ENCODE measurements at regions not wholly inside any gene's neighbourhood (a gene's known extent, or its start where the extent isn't known, plus 50 kb on each side); places are given as distances from the start of the nearest gene placed in this dataset.
"Not testable (repeated sequence)": the region's sequence is repeated elsewhere in the genome, so short reads cannot be mapped to it uniquely, and the experiment has no call there.

GRCh38 chrX:40792433-40792832, 57.1 kb upstream of the MED14 start (continued):
- TF ChIP-seq NANOG (IDR thresholded peaks at IDR 0.05; ENCODE audit: insufficient read depth, low read depth, low read length, poor library complexity, severe bottlenecking) = no peak
- TF ChIP-seq CBX5 (IDR thresholded peaks at IDR 0.05; ENCODE audit: low read depth, low read length) = no peak
- no peak for TF ChIP-seq SIRT6 (IDR thresholded peaks at IDR 0.05; ENCODE audit: low read length)

- H3K4me2 ChIP-seq (ENCODE audit: insufficient read depth in 1 of 2, low read depth in 2 of 2, low read length in 2 of 2); H3K36me3 ChIP-seq (ENCODE audit: control insufficient read depth in 2 of 4, insufficient read depth in 4 of 4, low read length in 3 of 4); H3K4ac ChIP-seq (replicated peaks; ENCODE audit: insufficient read length, low read depth, low read length); H2BK120ac ChIP-seq (replicated peaks; ENCODE audit: low read depth, low read length); H4K8ac ChIP-seq (ENCODE audit: extremely low read depth, insufficient read depth, low read length); H3K56ac ChIP-seq (replicated peaks; ENCODE audit: insufficient read length, low read depth, low read length); H3K4me3 ChIP-seq (ENCODE audit: extremely low read depth in 1 of 4, insufficient read depth in 2 of 4, low read depth in 3 of 4, low read length in 4 of 4); H4K91ac ChIP-seq (replicated peaks; ENCODE audit: insufficient read length, low read length); H3K9me3 ChIP-seq (ENCODE audit: insufficient read depth in 2 of 2, low read depth in 1 of 2, low read length in 1 of 2); H3K27ac ChIP-seq (ENCODE audit: low read depth, low read length); DNase-seq (ENCODE audit: low read depth in 1 of 2, low spot score in 2 of 2); H3K14ac ChIP-seq (ENCODE audit: insufficient read length); H2AFZ ChIP-seq (ENCODE audit: low read length); H3K23me2 ChIP-seq (ENCODE audit: low read depth, low read length); H3K79me2 ChIP-seq (ENCODE audit: control insufficient read depth in 1 of 2, insufficient read depth in 2 of 2, low read length in 2 of 2); H3K9ac ChIP-seq (replicated peaks in 1 of 4; ENCODE audit: extremely low read depth in 1 of 4, low read depth in 3 of 4, low read length in 3 of 4); H2AK5ac ChIP-seq (ENCODE audit: low read depth, low read length); POLR2A ChIA-PET (ENCODE audit: partially characterized antibody); H2BK15ac ChIP-seq (ENCODE audit: low read length); H2BK5ac ChIP-seq (ENCODE audit: low read depth, low read length); H3K79me1 ChIP-seq (ENCODE audit: low read depth, low read length); H4K5ac ChIP-seq (ENCODE audit: insufficient read length, low read depth, low read length); H3K18ac ChIP-seq (ENCODE audit: extremely low read depth, low read length); FAIRE-seq; H3K27me3 ChIP-seq (replicated peaks in 1 of 4; ENCODE audit: control insufficient read depth in 3 of 4, extremely low read depth in 1 of 4, insufficient read depth in 3 of 4, low read length in 3 of 4); H3K4me1 ChIP-seq (replicated peaks in 1 of 4; ENCODE audit: control insufficient read depth in 3 of 4, insufficient read depth in 4 of 4, low read length in 3 of 4); H3K23ac ChIP-seq (ENCODE audit: insufficient read length); H4K20me1 ChIP-seq (replicated peaks in 1 of 2; ENCODE audit: control insufficient read depth in 1 of 2, insufficient read depth in 2 of 2, low read length in 2 of 2): not testable (repeated sequence)
- 91% methylated on average over 1 of the region's 1 CpG; no CpG with 5 or more reads in 1 of the 2 experiments for WGBS, 2 experiments (ENCODE audit: extremely low coverage in 1 of 2, insufficient coverage in 1 of 2, insufficient read length in 1 of 2, insufficient replicate concordance in 2 of 2, low coverage in 1 of 2, low lambda C conversion rate in 2 of 2, missing lambda C conversion rate in 1 of 2)
- Histone ChIP-seq H2BK12ac (ENCODE audit: low read depth, low read length) (0 out of 2 replicates have a peak overlapping the region, but pooled peaks have one; percentile 27), H2BK20ac (ENCODE audit: low read length) (0 out of 2 replicates have a peak overlapping the region, but pooled peaks have one; percentile 61)
- CTCF ChIA-PET (ENCODE audit: partially characterized antibody) = interaction anchor here (0.9 to 1.3 kb wide), 8 partner anchors 9 to 249 kb away, joined by 3 to 6 read pairs (median 4); no protein-coding TSS in a partner anchor
Measured at GRCh38 chrX:40794829-40795130, 59.4 kb upstream of the MED14 start.

Data from H1 (cell line).